Right lobe of liver (tissue), 6 donors: ENCODE measurements at regions not wholly inside any gene's neighbourhood (a gene's known extent, or its start where the extent isn't known, plus 50 kb on each side); places are given as distances from the start of the nearest gene placed in this dataset.

Source experiments
- ATAC-seq, 4 donors: fragments of 200-7000 bp; cut with Tn5 transposase; one replicate each; pipeline ENCODE4 v1.9.1; 2020; ENCODE audit warnings: mild to moderate bottlenecking in 4 of 4, moderate library complexity in 4 of 4
- DNase-seq, 3 donors: peaks; one replicate each; pipeline ENCODE4 v3.0.0-alpha.2; 2020
- H3K27ac ChIP-seq, 3 donors: fragments of 200-600 bp; one replicate each; pipeline ENCODE4 v1.8.0; 2022
- H3K27me3 ChIP-seq, 2 donors: fragments of 200-600 bp; one replicate each; pipeline ENCODE4 v1.8.0; 2022
- H3K36me3 ChIP-seq, 4 donors: fragments of 200-600 bp; sonication (generic) in 1 of 4; one replicate each; pipeline versions ENCODE4 v1.5.1 to v1.8.0; 2017 to 2022; ENCODE audit warnings: control low read depth in 1 of 4
- H3K4me1 ChIP-seq, 4 donors: fragments of 200-600 bp; sonication (generic) in 1 of 4; one replicate each; pipeline versions ENCODE4 v1.5.1 to v1.8.0; 2017 to 2022; ENCODE audit warnings: control low read depth in 1 of 4
- H3K4me3 ChIP-seq, 3 donors: fragments of 200-600 bp; one replicate each; pipeline ENCODE4 v1.8.0; 2022
- H3K9me3 ChIP-seq, 4 donors: fragments of 200-600 bp; sonication (generic) in 1 of 4; one replicate each; pipeline versions ENCODE4 v1.5.1 to v1.8.0; 2017 to 2022; ENCODE audit warnings: control low read depth in 1 of 4
- CTCF ChIP-seq, 4 donors: fragments of 200-600 bp in 3 of 4; fragments of 450-650 bp in 1 of 4; IDR thresholded peaks; one replicate each; pipeline versions ENCODE4 v1.5.1 to v1.8.0; 2016 to 2022; ENCODE audit warnings: antibody characterized with exemption in 4 of 4, mild to moderate bottlenecking in 2 of 4
- POLR2A ChIP-seq: fragments of 450-650 bp; IDR thresholded peaks from one replicate; pipeline ENCODE4 v1.6.1; 2017; ENCODE audit warnings: antibody characterized with exemption, mild to moderate bottlenecking
- WGBS: methylation state at CpG from one replicate; pipeline ENCODE4 v1.1.6; 2018; ENCODE audit warnings: low coverage, low lambda C conversion rate; ENCODE audit not compliant: insufficient coverage; ENCODE audit errors: missing lambda C conversion rate; 5-methylcytosine and 5-hydroxymethylcytosine counted together
- intact Hi-C, 2 donors: fragments of 100-400 bp; cut with DNase I; formaldehyde crosslinking; loops; one replicate each; pipeline versions ENCODE4 v1.11.2 to v1.14.1; 2022
- donor health status: DM: no; HTN: yes; CAD: no.
- donor health status: DM: no; HTN: no; CAD: no.
- donor health status: DM: no; HTN: no; CAD: no.
- donor health status: DM: no; HTN: yes; CAD: no.
- donor health status: DM: no; HTN: yes; CAD: no.

GRCh38 chr2:221975151-221975550, 323.6 kb downstream of the PAX3 start:
- no peaks in the 10 kb centered on the region for H3K27me3 ChIP-seq
- DNase-seq (no peak), ATAC-seq (no peak)
- no peak for TF ChIP-seq POLR2A
- TF ChIP-seq CTCF (IDR thresholded peaks at IDR 0.05) = no peak
- no peaks in the 10 kb centered on the region for H3K36me3 ChIP-seq
- 38% methylated on average over 2 of the region's 2 CpGs for WGBS
- H3K27ac ChIP-seq = no peak overlapping the region
- intact Hi-C loops = no loop called here
- no peak overlapping the region for H3K4me3 ChIP-seq
- H3K4me1 ChIP-seq = no peaks in the 10 kb centered on the region
- H3K9me3 ChIP-seq = no peaks in the 10 kb centered on the region

GRCh38 chr2:221973902-221974301, 324.9 kb downstream of the PAX3 start:
- Histone ChIP-seq H3K4me1 (no peaks in the 10 kb centered on the region), H3K27ac (no peak overlapping the region), H3K4me3 (no peak overlapping the region), H3K9me3 (no peaks in the 10 kb centered on the region), H3K27me3 (no peaks in the 10 kb centered on the region), H3K36me3 (no peaks in the 10 kb centered on the region)
- no peak for TF ChIP-seq POLR2A
- TF ChIP-seq CTCF (IDR thresholded peaks at IDR 0.05) = no peak
- DNase-seq (no peak), ATAC-seq (no peak)
- WGBS = 60% methylated on average over 2 of the region's 2 CpGs
- intact Hi-C loops = no loop called here

- Histone ChIP-seq H3K27ac (no peak overlapping the region), H3K36me3 (no peaks in the 10 kb centered on the region), H3K27me3 (no peaks in the 10 kb centered on the region), H3K4me1 (no peaks in the 10 kb centered on the region), H3K9me3 (no peaks in the 10 kb centered on the region), H3K4me3 (no peak overlapping the region)
- TF ChIP-seq POLR2A (no peak), CTCF (IDR thresholded peaks at IDR 0.05) (no peak)
- intact Hi-C loops = no loop called here
- ATAC-seq (no peak), DNase-seq (no peak)
- WGBS = 68% methylated on average over 3 of the region's 3 CpGs
Measured at GRCh38 chr2:221973502-221973901, 325.3 kb downstream of the PAX3 start.

GRCh38 chr2:221972813-221973478, 325.9 kb downstream of the PAX3 start:
- ATAC-seq = no peak
- intact Hi-C loops = no loop called here
- WGBS = 51% methylated on average over 6 of the region's 6 CpGs

More at GRCh38 chr2:221972813-221973478, 325.9 kb downstream of the PAX3 start:
- Histone ChIP-seq H3K36me3 (no peaks in the 10 kb centered on the region), H3K27me3 (no peaks in the 10 kb centered on the region), H3K27ac (no peak overlapping the region), H3K4me3 (no peak overlapping the region), H3K9me3 (no peaks in the 10 kb centered on the region), H3K4me1 (no peaks in the 10 kb centered on the region)
- DNase-seq = no peak
- TF ChIP-seq CTCF (IDR thresholded peaks at IDR 0.05) = no peak
- no peak for TF ChIP-seq POLR2A
